ENCODE measurements at regions not wholly inside any gene's neighbourhood (a gene's known extent, or its start where the extent isn't known, plus 50 kb on each side); places are given as distances from the start of the nearest gene placed in this dataset.

DNA sequence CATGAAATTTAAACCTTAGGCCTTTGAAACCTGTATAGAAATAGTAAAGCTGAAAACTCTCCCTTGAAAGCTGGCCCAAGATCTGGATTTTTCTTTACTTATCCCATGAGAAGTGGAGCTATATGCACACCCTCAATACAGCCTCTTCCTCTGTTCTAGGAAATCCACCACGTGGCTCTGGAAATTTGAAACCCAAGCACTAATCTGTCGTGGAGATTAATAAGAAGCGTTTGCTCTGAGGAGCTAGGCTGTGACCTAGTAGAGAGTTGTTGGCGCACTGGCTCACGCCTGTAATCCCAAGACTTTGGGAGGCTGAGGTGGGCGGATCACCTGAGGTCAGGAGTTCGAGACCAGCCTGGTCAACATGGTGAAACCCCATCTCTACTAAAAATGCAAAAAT, 291.3 kb upstream of the PLXNA2 start:
- Histone ChIP-seq H3K4me3 (ENCODE audit: low read length) (no peak overlapping the region), H3K9ac (ENCODE audit: low read depth, low read length) (no peak overlapping the region), H3K27me3 (ENCODE audit: control insufficient read depth, insufficient read depth, low read length) (peaks cover 10% of the 10 kb centered on the region)

DNA sequence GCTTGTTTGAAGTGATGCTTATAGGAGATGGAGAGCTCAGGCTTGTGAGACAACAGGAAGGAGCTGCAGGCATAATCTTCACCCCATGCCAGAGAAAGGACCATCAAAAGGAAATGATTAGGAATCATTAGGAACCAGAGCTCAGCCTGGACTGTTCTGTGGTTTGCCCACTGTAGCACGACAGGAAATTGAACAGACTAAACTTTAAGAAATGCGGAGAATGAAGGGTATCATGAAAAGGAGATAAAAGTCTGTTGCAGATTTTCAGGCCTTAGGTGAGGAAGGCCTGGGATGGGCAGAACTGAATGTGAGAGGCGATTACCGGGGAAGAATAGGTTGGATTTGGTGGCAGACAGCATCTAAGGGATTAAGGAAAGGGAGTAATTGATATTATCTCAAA, 292.0 kb upstream of the PLXNA2 start:
- H3K4me3 ChIP-seq (ENCODE audit: low read length) = no peak overlapping the region
- H3K9me3 ChIP-seq (replicated peaks; ENCODE audit: low read length) = no peaks in the 10 kb centered on the region
- H3K9ac ChIP-seq (ENCODE audit: low read depth, low read length) = no peak overlapping the region
- no peaks in the 10 kb centered on the region for H3K4me1 ChIP-seq (ENCODE audit: control insufficient read depth, insufficient read depth, low read length)
- no peaks in the 10 kb centered on the region for H3K36me3 ChIP-seq (ENCODE audit: insufficient read depth, low read length)
- H3K27me3 ChIP-seq (ENCODE audit: control insufficient read depth, insufficient read depth, low read length) = peaks cover 10% of the 10 kb centered on the region
- H3K4me2 ChIP-seq (ENCODE audit: low read length) = no peak overlapping the region

More for the DNA sequence above, 291.3 kb upstream of the PLXNA2 start:
- H3K36me3 ChIP-seq (ENCODE audit: insufficient read depth, low read length) = no peaks in the 10 kb centered on the region
- no peaks in the 10 kb centered on the region for H3K4me1 ChIP-seq (ENCODE audit: control insufficient read depth, insufficient read depth, low read length)
- H3K9me3 ChIP-seq (replicated peaks; ENCODE audit: low read length) = no peaks in the 10 kb centered on the region
- no peak overlapping the region for H3K4me2 ChIP-seq (ENCODE audit: low read length)

DNA sequence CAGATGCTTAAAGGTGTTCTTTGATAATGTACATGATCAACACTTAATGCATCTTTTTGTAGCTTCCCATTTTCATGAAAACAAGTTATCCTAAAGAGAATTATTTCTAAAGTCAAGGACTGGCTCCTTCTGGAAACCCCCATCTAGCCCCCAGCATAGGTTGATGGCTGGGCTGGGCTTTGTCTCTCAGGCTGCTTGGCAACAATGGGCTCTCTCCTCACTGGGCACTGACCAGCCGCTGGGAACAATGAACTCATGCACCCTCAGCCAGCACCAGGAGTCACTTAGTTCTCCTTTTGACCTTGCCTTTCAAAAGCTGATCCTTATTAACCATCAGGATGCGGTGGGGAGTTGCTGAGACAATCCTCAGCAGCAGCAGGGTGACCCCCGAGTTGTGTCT, 293.0 kb upstream of the PLXNA2 start:
- Histone ChIP-seq H3K4me3 (ENCODE audit: low read length) (no peak overlapping the region), H3K27me3 (ENCODE audit: control insufficient read depth, insufficient read depth, low read length) (peaks cover 10% of the 10 kb centered on the region), H3K4me2 (ENCODE audit: low read length) (no peak overlapping the region), H3K9me3 (replicated peaks; ENCODE audit: low read length) (no peaks in the 10 kb centered on the region), H3K4me1 (ENCODE audit: control insufficient read depth, insufficient read depth, low read length) (no peaks in the 10 kb centered on the region), H3K36me3 (ENCODE audit: insufficient read depth, low read length) (no peaks in the 10 kb centered on the region), H3K9ac (ENCODE audit: low read depth, low read length) (no peak overlapping the region)

DNA sequence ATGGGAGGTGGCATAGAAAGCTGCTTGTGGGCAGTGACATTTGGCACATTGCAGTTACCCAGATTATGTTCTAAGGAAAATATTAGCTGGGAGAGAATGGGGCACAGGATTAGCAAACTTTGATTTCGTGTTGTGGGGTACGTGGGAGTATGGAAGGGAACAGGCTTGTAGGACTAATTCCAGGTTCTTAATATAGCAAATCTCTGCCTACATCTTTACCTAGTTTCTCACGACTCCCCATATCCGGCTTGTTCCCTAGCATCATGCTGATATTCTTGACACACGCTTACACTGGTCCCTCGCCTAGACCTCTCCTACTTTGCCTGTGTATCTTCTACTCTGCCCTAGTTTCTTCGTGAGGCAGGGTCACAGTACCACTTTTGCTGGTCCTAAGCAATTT, 293.9 kb upstream of the PLXNA2 start:
- Histone ChIP-seq H3K4me3 (ENCODE audit: low read length) (no peak overlapping the region), H3K4me2 (ENCODE audit: low read length) (no peak overlapping the region), H3K9ac (ENCODE audit: low read depth, low read length) (no peak overlapping the region), H3K9me3 (replicated peaks; ENCODE audit: low read length) (no peaks in the 10 kb centered on the region), H3K27me3 (ENCODE audit: control insufficient read depth, insufficient read depth, low read length) (peaks cover 8% of the 10 kb centered on the region), H3K36me3 (ENCODE audit: insufficient read depth, low read length) (no peaks in the 10 kb centered on the region), H3K4me1 (ENCODE audit: control insufficient read depth, insufficient read depth, low read length) (no peaks in the 10 kb centered on the region)

DNA sequence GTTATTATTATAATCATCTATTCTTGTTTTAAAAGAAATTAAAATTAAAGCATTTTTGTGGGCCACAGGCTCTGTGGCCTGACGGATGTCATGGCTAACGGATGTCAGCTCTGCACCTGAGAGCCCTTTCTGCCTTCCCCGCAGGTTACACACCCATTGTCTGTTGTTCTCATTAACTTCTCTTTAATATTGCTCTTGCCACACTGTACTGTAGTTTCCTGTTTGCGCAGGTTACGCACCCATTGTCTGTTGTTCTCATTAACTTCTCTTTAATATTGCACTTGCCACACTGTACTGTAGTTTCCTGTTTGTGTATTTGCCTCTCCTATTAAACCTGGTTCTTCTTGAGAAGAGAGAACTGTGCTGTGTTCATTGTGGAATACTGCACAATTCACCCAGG, 294.4 kb upstream of the PLXNA2 start:
- H3K27me3 ChIP-seq (ENCODE audit: control insufficient read depth, insufficient read depth, low read length) = peaks cover 7% of the 10 kb centered on the region
- H3K9ac ChIP-seq (ENCODE audit: low read depth, low read length) = no peak overlapping the region
- H3K36me3 ChIP-seq (ENCODE audit: insufficient read depth, low read length) = no peaks in the 10 kb centered on the region
- no peak overlapping the region for H3K4me3 ChIP-seq (ENCODE audit: low read length)
- no peaks in the 10 kb centered on the region for H3K9me3 ChIP-seq (replicated peaks; ENCODE audit: low read length)
- no peak overlapping the region for H3K4me2 ChIP-seq (ENCODE audit: low read length)
- no peaks in the 10 kb centered on the region for H3K4me1 ChIP-seq (ENCODE audit: control insufficient read depth, insufficient read depth, low read length)

DNA sequence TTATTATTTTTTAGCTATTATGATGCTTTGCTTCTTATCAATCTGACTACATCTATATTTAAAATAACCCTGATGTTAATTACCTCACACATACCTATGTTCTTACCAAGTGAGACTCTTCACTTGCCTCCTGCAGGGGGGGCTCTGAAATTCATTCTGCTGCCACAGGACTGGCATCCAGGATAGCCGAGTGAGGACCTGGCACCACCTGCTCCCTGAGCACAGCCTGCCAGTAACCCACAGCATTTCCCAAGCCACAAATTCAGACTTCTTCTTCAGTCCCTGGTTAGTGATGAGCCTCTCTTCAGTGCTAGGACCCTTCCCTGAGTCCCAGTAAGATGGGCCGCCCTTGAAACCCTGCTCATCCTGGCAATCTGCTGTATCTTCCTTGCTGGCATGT, 296.5 kb upstream of the PLXNA2 start:
- Histone ChIP-seq H3K4me3 (ENCODE audit: low read length) (no peak overlapping the region), H3K27me3 (ENCODE audit: control insufficient read depth, insufficient read depth, low read length) (no peaks in the 10 kb centered on the region), H3K4me1 (ENCODE audit: control insufficient read depth, insufficient read depth, low read length) (no peaks in the 10 kb centered on the region), H3K9me3 (replicated peaks; ENCODE audit: low read length) (no peaks in the 10 kb centered on the region), H3K36me3 (ENCODE audit: insufficient read depth, low read length) (no peaks in the 10 kb centered on the region), H3K4me2 (ENCODE audit: low read length) (no peak overlapping the region), H3K9ac (ENCODE audit: low read depth, low read length) (no peak overlapping the region)

DNA sequence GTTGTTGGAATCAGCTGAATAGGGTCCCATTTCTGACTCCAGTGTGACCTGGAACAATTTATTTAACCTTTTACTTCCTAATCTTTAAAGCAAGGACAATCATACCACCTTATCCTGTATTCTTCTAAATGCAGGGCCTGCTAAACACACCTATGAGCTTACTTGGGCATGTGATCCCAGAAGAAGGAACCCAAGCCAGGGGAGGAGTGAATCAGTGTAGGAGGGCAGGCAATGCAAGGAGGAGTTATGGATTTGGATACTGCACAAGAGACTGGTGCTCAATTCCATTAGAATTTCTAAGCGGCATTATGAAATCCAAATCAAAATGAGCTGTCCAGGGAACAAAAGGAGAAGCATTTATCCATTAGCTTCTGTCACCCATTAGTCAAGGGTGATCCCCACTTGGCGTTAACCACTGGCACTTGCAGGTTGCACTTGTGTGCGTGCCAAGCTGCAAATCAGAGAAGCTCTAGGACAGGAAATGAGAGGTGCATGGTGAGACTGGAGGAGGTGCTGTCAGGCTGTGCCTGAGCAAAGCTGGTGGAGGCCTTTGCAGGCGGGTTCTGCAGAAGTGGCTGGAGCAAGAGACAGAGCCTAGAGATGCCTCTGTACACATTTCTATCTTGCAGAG, 297.2 kb upstream of the PLXNA2 start:
- H3K36me3 ChIP-seq (ENCODE audit: insufficient read depth, low read length) = no peaks in the 10 kb centered on the region
- no peak overlapping the region for H3K4me3 ChIP-seq (ENCODE audit: low read length)
- no peaks in the 10 kb centered on the region for H3K9me3 ChIP-seq (replicated peaks; ENCODE audit: low read length)
- H3K4me2 ChIP-seq (ENCODE audit: low read length) = no peak overlapping the region
- no peaks in the 10 kb centered on the region for H3K4me1 ChIP-seq (ENCODE audit: control insufficient read depth, insufficient read depth, low read length)
- no peak overlapping the region for H3K9ac ChIP-seq (ENCODE audit: low read depth, low read length)
- H3K27me3 ChIP-seq (ENCODE audit: control insufficient read depth, insufficient read depth, low read length) = no peaks in the 10 kb centered on the region

DNA sequence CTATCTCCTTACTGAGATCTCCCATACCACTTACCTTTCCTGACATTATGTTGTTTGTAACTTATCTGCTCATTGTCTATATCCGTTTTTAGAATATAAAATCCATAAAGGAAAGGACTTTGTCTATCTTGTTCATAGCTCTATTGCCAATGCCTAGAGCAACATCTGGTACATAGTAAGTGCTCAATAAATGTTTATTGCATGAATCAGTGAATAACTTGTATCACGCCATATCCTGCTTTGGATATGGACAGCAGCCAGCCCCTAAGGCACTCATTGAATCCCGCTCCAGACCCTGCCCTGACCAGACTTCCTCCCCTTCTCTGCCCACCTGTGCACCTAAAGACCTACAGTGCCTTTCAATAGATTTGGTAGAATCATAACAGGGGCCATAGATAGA, 298.1 kb upstream of the PLXNA2 start:
- no peak overlapping the region for H3K4me2 ChIP-seq (ENCODE audit: low read length)
- no peak overlapping the region for H3K9ac ChIP-seq (ENCODE audit: low read depth, low read length)
- H3K4me3 ChIP-seq (ENCODE audit: low read length) = no peak overlapping the region
- no peaks in the 10 kb centered on the region for H3K4me1 ChIP-seq (ENCODE audit: control insufficient read depth, insufficient read depth, low read length)
- H3K36me3 ChIP-seq (ENCODE audit: insufficient read depth, low read length) = no peaks in the 10 kb centered on the region
- H3K9me3 ChIP-seq (replicated peaks; ENCODE audit: low read length) = no peaks in the 10 kb centered on the region
- no peaks in the 10 kb centered on the region for H3K27me3 ChIP-seq (ENCODE audit: control insufficient read depth, insufficient read depth, low read length)

DNA sequence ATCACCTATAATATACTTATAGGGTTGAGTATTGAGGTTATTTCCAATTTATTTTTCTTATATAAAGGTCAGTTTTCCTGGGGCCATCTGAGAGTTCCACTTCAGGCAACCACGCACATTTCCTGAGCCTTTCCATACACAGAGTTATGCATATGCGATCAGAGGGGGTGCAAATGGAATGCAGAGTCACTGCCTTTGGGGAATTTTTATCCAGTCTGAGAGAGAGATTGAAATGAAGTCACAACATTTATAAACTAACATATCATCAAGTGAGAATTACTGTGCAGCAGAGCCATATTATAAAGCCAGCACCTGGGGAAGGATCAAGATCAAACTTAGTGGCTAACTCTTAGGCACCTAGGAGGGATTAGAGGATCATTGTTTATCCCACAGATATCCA, 299.9 kb upstream of the PLXNA2 start:
- Histone ChIP-seq H3K9me3 (replicated peaks; ENCODE audit: low read length) (no peaks in the 10 kb centered on the region), H3K4me3 (ENCODE audit: low read length) (no peak overlapping the region), H3K9ac (ENCODE audit: low read depth, low read length) (no peak overlapping the region), H3K36me3 (ENCODE audit: insufficient read depth, low read length) (no peaks in the 10 kb centered on the region), H3K27me3 (ENCODE audit: control insufficient read depth, insufficient read depth, low read length) (peaks cover 9% of the 10 kb centered on the region), H3K4me2 (ENCODE audit: low read length) (no peak overlapping the region), H3K4me1 (ENCODE audit: control insufficient read depth, insufficient read depth, low read length) (no peaks in the 10 kb centered on the region)

DNA sequence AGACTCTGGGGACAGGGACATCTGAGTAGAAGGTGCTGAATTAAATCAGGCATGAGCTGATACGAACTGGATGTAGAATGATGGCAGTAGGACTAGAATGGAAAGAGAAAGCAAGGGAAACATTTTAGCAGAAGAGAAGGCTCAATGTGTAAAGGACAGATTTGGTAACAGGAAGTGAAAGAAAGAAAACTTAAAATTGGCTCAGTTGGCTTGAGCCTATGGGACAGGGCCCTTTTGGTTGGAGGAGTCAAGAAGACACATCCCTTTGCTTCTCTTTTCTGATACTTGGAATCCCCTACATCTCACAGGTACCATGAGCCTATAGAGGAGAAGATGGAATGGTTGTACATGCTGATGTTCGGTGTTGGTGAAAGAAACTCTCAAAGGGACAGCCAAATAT, 300.6 kb upstream of the PLXNA2 start:
- no peaks in the 10 kb centered on the region for H3K36me3 ChIP-seq (ENCODE audit: insufficient read depth, low read length)
- no peak overlapping the region for H3K4me2 ChIP-seq (ENCODE audit: low read length)
- no peaks in the 10 kb centered on the region for H3K4me1 ChIP-seq (ENCODE audit: control insufficient read depth, insufficient read depth, low read length)
- H3K9ac ChIP-seq (ENCODE audit: low read depth, low read length) = no peak overlapping the region
- H3K4me3 ChIP-seq (ENCODE audit: low read length) = no peak overlapping the region
- H3K27me3 ChIP-seq (ENCODE audit: control insufficient read depth, insufficient read depth, low read length) = peaks cover 9% of the 10 kb centered on the region
- H3K9me3 ChIP-seq (replicated peaks; ENCODE audit: low read length) = no peaks in the 10 kb centered on the region

DNA sequence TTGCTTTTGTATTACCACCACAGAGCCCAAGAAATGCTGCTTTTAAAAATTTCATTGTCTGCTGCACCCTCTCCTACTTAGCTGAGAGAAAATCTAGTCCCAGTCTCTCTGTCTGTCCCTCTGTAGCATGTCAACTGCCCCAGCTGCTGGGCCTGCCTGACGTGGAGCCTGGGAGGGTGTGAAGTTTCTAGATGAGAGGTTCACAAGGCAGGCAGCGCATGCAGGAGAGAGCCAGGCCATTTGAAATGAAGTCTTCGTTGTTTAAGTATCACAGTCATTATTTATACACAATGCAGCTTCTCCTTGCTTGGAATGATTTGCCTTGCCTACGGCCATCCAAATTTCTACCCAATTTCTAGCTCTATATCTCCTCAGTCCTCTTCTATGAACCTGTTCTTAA, 306.8 kb upstream of the PLXNA2 start:
- Histone ChIP-seq H3K9me3 (replicated peaks; ENCODE audit: low read length) (no peaks in the 10 kb centered on the region), H3K9ac (ENCODE audit: low read depth, low read length) (no peak overlapping the region), H3K4me2 (ENCODE audit: low read length) (no peak overlapping the region), H3K36me3 (ENCODE audit: insufficient read depth, low read length) (no peaks in the 10 kb centered on the region), H3K27me3 (ENCODE audit: control insufficient read depth, insufficient read depth, low read length) (peaks cover 15% of the 10 kb centered on the region), H3K4me3 (ENCODE audit: low read length) (no peak overlapping the region), H3K4me1 (ENCODE audit: control insufficient read depth, insufficient read depth, low read length) (no peaks in the 10 kb centered on the region)

DNA sequence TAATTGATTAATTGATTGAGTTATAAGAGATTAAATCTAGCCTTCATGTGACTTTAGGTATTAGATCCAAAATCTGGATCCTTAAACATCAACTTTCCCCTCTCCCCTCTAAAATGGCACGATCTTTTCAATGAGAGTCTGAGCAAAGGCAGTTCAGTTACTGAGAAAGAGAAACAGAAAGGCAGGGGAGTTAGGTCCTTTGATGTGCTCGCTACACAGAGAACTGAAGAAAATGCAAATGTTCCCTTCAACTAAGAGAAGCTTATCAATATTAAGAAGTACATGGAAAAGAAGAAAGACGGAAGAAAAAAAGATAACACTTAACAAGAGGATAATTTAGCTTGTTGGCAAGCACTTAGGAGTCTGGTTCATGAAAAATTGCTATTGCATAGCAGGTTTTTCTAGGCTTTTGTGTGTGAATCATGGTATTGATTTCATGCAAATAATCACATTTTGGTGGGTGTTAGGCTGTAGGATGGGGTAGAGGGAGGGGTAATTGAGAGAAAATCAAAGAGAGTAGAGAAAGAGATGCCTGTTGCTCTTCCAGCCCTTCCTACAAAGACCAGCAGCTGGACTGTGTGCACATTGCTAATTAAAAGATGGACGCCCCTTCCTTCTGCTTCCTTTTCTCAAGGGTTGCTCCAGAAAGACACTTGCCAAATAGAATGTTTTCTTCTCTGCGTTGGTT, 307.6 kb upstream of the PLXNA2 start:
- H3K4me1 ChIP-seq (ENCODE audit: control insufficient read depth, insufficient read depth, low read length) = no peaks in the 10 kb centered on the region

More for the DNA sequence above, 307.6 kb upstream of the PLXNA2 start:
- Histone ChIP-seq H3K9ac (ENCODE audit: low read depth, low read length) (no peak overlapping the region), H3K4me3 (ENCODE audit: low read length) (no peak overlapping the region), H3K27me3 (ENCODE audit: control insufficient read depth, insufficient read depth, low read length) (peaks cover 15% of the 10 kb centered on the region), H3K36me3 (ENCODE audit: insufficient read depth, low read length) (no peaks in the 10 kb centered on the region), H3K9me3 (replicated peaks; ENCODE audit: low read length) (no peaks in the 10 kb centered on the region), H3K4me2 (ENCODE audit: low read length) (no peak overlapping the region)
